ENCODE measurements at regions not wholly inside any gene's neighbourhood (a gene's known extent, or its start where the extent isn't known, plus 50 kb on each side); places are given as distances from the start of the nearest gene placed in this dataset.

DNA sequence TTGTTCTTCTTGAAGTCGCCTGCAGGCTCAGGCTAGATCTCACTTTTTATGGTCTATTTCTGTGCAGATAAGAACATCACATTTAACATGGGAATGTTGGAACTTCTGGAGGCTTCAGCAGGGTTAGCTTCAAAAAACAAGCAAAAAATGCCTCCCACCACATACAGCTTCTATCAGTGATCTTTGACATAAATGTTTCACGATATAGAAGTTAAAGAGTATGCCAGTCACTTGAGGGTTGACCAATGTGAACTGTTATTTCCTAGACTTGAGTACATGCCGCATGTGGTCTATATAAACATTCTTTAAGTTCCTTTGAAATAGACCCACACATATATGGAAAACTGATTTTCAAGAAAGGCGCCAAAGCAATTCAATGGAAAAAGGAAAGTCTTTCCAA is 219.2 kb upstream of the KLF14 start:
- no peak for TF ChIP-seq POLR2A (IDR thresholded peaks at IDR 0.05)
- TF ChIP-seq, protein P1, sequence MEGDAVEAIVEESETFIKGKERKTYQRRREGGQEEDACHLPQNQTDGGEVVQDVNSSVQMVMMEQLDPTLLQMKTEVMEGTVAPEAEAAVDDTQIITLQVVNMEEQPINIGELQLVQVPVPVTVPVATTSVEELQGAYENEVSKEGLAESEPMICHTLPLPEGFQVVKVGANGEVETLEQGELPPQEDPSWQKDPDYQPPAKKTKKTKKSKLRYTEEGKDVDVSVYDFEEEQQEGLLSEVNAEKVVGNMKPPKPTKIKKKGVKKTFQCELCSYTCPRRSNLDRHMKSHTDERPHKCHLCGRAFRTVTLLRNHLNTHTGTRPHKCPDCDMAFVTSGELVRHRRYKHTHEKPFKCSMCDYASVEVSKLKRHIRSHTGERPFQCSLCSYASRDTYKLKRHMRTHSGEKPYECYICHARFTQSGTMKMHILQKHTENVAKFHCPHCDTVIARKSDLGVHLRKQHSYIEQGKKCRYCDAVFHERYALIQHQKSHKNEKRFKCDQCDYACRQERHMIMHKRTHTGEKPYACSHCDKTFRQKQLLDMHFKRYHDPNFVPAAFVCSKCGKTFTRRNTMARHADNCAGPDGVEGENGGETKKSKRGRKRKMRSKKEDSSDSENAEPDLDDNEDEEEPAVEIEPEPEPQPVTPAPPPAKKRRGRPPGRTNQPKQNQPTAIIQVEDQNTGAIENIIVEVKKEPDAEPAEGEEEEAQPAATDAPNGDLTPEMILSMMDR (IDR thresholded peaks at IDR 0.05 in 4 of 5, conservative IDR thresholded peaks at IDR 0.05 in 1 of 5), result no peak

Measured in gastrocnemius medialis (tissue), 4 donors.